Spleen (tissue), 11 donors: ENCODE measurements at regions not wholly inside any gene's neighbourhood (a gene's known extent, or its start where the extent isn't known, plus 50 kb on each side); places are given as distances from the start of the nearest gene placed in this dataset.

Source experiments
- DNase-seq: peaks from one replicate; pipeline ENCODE4 v3.0.0-alpha.2; 2020
- H3K27ac ChIP-seq, 8 donors: fragments of 200-600 bp; sonication (generic) in 7 of 8; 1 replicate in 4 of 8; 2 replicates in 4 of 8; pipeline versions ENCODE4 v1.5.0 to v1.8.0; 2016 to 2021; ENCODE audit warnings: inconsistent platforms in 4 of 8, mild to moderate bottlenecking in 4 of 8, moderate library complexity in 1 of 8
- H3K27me3 ChIP-seq, 7 donors: fragments of 200-600 bp; sonication (generic) in 6 of 7; replicated peaks in 1 of 7; 1 replicate in 4 of 7; 2 replicates in 3 of 7; pipeline versions ENCODE4 v1.5.0 to v1.8.0; 2016 to 2021; ENCODE audit warnings: inconsistent platforms in 3 of 7, mild to moderate bottlenecking in 1 of 7
- H3K36me3 ChIP-seq, 6 donors: fragments of 200-600 bp; sonication (generic) in 5 of 6; 1 replicate in 4 of 6; 2 replicates in 2 of 6; pipeline versions ENCODE4 v1.5.0 to v1.8.0; 2016 to 2021; ENCODE audit warnings: inconsistent platforms in 2 of 6
- H3K4me1 ChIP-seq, 6 donors: fragments of 200-600 bp; sonication (generic) in 5 of 6; 1 replicate in 3 of 6; 2 replicates in 3 of 6; pipeline versions ENCODE4 v1.5.0 to v1.8.0; 2016 to 2021; ENCODE audit warnings: inconsistent platforms in 3 of 6
- H3K4me3 ChIP-seq, 8 donors: fragments of 200-600 bp; sonication (generic) in 7 of 8; 1 replicate in 4 of 8; 2 replicates in 4 of 8; pipeline versions ENCODE4 v1.5.0 to v1.8.0; 2016 to 2021; ENCODE audit warnings: inconsistent platforms in 4 of 8, mild to moderate bottlenecking in 4 of 8, moderate library complexity in 2 of 8
- H3K9me3 ChIP-seq, 8 donors: fragments of 200-600 bp; sonication (generic) in 7 of 8; 1 replicate in 4 of 8; 2 replicates in 4 of 8; pipeline versions ENCODE4 v1.5.0 to v1.8.0; 2016 to 2021; ENCODE audit warnings: inconsistent platforms in 4 of 8
- POLR2A ChIP-seq, 3 donors: fragments of 450-650 bp; IDR thresholded peaks; one replicate each; pipeline ENCODE4 v1.5.1; 2017; ENCODE audit warnings: antibody characterized with exemption in 3 of 3, mild to moderate bottlenecking in 1 of 3
- POLR2AphosphoS5 ChIP-seq, 3 donors: sonication (generic); formaldehyde crosslinking; IDR thresholded peaks; one replicate each; pipeline ENCODE4 v1.5.1; 2017; ENCODE audit warnings: antibody characterized with exemption in 3 of 3
- WGBS, 5 donors: extraction: QIAGEN DNeasy Blood & Tissue Kit in 3 of 5; methylation state at CpG; one replicate each; pipeline versions ENCODE4 v1.1.5 to v1.1.7; 2013 to 2018; 5-methylcytosine and 5-hydroxymethylcytosine counted together
- intact Hi-C: fragments of 100-400 bp; cut with DNase I; formaldehyde crosslinking; loops from one replicate; pipeline ENCODE4 v1.15.0; 2023; ENCODE audit warnings: low total_unique reads
- TF ChIP-seq, protein P1 (sequence below), 11 experiments: fragments of 200-600 bp in 7 of 11; fragments of 450-650 bp in 4 of 11; sonication (generic) in 4 of 11; IDR thresholded peaks in 8 of 11; conservative IDR thresholded peaks in 3 of 11; 1 replicate in 7 of 11; 2 replicates in 4 of 11; pipeline versions ENCODE4 v1.4.0 to v1.8.0; 2016 to 2021; ENCODE audit warnings: antibody characterized with exemption in 11 of 11, inconsistent platforms in 4 of 11, mild to moderate bottlenecking in 1 of 11
- donor health status: healthy with polysubstance abuse.
- donor health status: DM: no; HTN: no; CAD: no; lungs with moderate emphysema.
- donor health status: DM: no; HTN: no; CAD: no.
- donor health status: Bipolar disorder and iron deficiency.
- donor health status: healthy.
- donor health status: DM: no; HTN: no; CAD: no.
- donor health status: DM: yes; HTN: yes; CAD: no.

GRCh38 chr1:244322791-244323521, 128.8 kb downstream of the ADSS2 start:
- H3K9me3 ChIP-seq = peaks cover 0 to 3% (median under 1%) of the 10 kb centered on the region in 8 donors
- H3K36me3 ChIP-seq = no peaks in the 10 kb centered on the region
- peak overlapping the region in 7 of 8 donors; percentile 42 to 93 (median 72) for H3K27ac ChIP-seq
- H3K4me3 ChIP-seq = peak overlapping the region in 1 of 8 donors; percentile 63
- WGBS, 5 donors = 34 to 60% (median 53%) methylated on average over 6 of the region's 6 CpGs
- peaks cover 13 to 78% (median 38%) of the 10 kb centered on the region in 6 donors for H3K4me1 ChIP-seq
- H3K27me3 ChIP-seq = no peaks in the 10 kb centered on the region
- DNase-seq = no peak
- TF ChIP-seq POLR2A (IDR thresholded peaks at IDR 0.05) = no peak
- TF ChIP-seq, protein P1, sequence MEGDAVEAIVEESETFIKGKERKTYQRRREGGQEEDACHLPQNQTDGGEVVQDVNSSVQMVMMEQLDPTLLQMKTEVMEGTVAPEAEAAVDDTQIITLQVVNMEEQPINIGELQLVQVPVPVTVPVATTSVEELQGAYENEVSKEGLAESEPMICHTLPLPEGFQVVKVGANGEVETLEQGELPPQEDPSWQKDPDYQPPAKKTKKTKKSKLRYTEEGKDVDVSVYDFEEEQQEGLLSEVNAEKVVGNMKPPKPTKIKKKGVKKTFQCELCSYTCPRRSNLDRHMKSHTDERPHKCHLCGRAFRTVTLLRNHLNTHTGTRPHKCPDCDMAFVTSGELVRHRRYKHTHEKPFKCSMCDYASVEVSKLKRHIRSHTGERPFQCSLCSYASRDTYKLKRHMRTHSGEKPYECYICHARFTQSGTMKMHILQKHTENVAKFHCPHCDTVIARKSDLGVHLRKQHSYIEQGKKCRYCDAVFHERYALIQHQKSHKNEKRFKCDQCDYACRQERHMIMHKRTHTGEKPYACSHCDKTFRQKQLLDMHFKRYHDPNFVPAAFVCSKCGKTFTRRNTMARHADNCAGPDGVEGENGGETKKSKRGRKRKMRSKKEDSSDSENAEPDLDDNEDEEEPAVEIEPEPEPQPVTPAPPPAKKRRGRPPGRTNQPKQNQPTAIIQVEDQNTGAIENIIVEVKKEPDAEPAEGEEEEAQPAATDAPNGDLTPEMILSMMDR (IDR thresholded peaks at IDR 0.05 in 8 of 11, conservative IDR thresholded peaks at IDR 0.05 in 3 of 11) = no peak
- peak in 1 of 3 donors; percentile 44 for TF ChIP-seq POLR2AphosphoS5 (IDR thresholded peaks at IDR 0.05)
- intact Hi-C loops = no loop called here

- Histone ChIP-seq H3K27ac (peak overlapping the region in 7 of 8 donors; percentile 33 to 93 (median 76)), H3K9me3 (peaks cover 0 to 14% (median 10%) of the 10 kb centered on the region in 8 donors), H3K27me3 (no peaks in the 10 kb centered on the region), H3K36me3 (no peaks in the 10 kb centered on the region), H3K4me3 (peak overlapping the region in 6 of 8 donors; percentile 16 to 63 (median 20)), H3K4me1 (peaks cover 10 to 65% (median 27%) of the 10 kb centered on the region in 6 donors)
- WGBS, 5 donors = 71 to 97% (median 90%) methylated on average over 8 of the region's 8 CpGs
- DNase-seq = no peak
- intact Hi-C loops = no loop called here
- TF ChIP-seq POLR2AphosphoS5 (IDR thresholded peaks at IDR 0.05) (no peak), POLR2A (IDR thresholded peaks at IDR 0.05) (no peak)
- TF ChIP-seq, protein P1 (IDR thresholded peaks at IDR 0.05 in 8 of 11, conservative IDR thresholded peaks at IDR 0.05 in 3 of 11) = no peak
These were observed 127.4 kb downstream of the ADSS2 start for GRCh38 chr1:244324176-244324883.

DNA sequence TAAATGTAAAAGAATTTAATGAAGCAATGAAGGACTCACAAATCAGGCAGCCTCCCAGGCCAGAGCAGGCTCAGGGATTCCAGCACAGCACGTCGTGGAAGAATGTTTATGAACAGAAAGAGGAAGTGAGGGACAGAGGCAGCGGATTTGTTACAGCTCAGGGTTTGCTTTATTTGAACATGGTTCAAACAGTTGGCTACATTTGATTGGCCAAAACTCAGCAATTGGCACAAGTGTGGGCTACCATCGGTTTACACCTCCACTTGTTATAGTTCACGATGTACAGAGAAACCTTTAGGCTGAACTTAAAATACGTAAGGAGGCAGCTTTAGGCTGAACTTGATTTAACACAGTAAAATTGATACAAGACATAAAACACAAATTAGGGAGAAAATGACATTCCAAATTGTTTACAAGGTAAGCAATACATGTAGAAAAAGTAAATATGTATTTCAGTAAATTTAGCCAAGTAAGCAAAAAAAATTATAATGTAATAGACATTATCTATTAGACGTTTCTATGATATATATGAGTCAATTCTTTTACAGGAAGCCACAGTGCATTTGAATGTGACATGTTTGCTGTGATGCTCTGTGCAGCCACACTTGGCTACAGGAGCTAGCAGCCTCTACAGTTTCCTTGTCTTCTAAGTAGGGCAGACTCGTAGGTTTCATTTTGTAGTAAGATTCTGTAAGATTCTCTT, 126.5 kb downstream of the ADSS2 start:
- 26 to 39% (median 30%) methylated on average over 8 of the region's 8 CpGs for WGBS, 5 donors
- TF ChIP-seq, protein P1 (IDR thresholded peaks at IDR 0.05 in 8 of 11, conservative IDR thresholded peaks at IDR 0.05 in 3 of 11) = no peak
- TF ChIP-seq POLR2AphosphoS5 (IDR thresholded peaks at IDR 0.05) = peak in 1 of 3 donors; percentile 90
- Histone ChIP-seq H3K27ac (peak overlapping the region in 7 of 8 donors; percentile 33 to 93 (median 76)), H3K4me3 (peak overlapping the region in 6 of 8 donors; percentile 16 to 63 (median 20)), H3K27me3 (no peaks in the 10 kb centered on the region), H3K36me3 (no peaks in the 10 kb centered on the region), H3K4me1 (peaks cover 7 to 56% (median 21%) of the 10 kb centered on the region in 6 donors), H3K9me3 (peaks cover 0 to 14% (median 10%) of the 10 kb centered on the region in 8 donors)
- DNase-seq = no peak
- intact Hi-C loops = no loop called here
